WTC11 (cell line): ENCODE measurements at regions not wholly inside any gene's neighbourhood (a gene's known extent, or its start where the extent isn't known, plus 50 kb on each side); places are given as distances from the start of the nearest gene placed in this dataset.

Source experiments
- CBFB ChIP-seq: sonication (generic); formaldehyde crosslinking; IDR thresholded peaks from 2 replicates; pipeline ENCODE4 v1.8.1; 2022; ENCODE audit warnings: mild to moderate bottlenecking, low read depth, missing genetic modification reagents
- NR2C2 ChIP-seq: sonication (generic); formaldehyde crosslinking; IDR thresholded peaks from 2 replicates; pipeline ENCODE4 v1.8.0; 2022; ENCODE audit warnings: mild to moderate bottlenecking, missing genetic modification reagents
- SMAD4 ChIP-seq: sonication (generic); formaldehyde crosslinking; IDR thresholded peaks from 2 replicates; pipeline ENCODE4 v1.8.0; 2022; ENCODE audit warnings: mild to moderate bottlenecking, missing genetic modification reagents
- ZNF263 ChIP-seq: sonication (generic); formaldehyde crosslinking; IDR thresholded peaks from 2 replicates; pipeline ENCODE4 v1.8.1; 2022; ENCODE audit warnings: low read depth, mild to moderate bottlenecking, moderate library complexity, missing genetic modification reagents
- TF ChIP-seq, protein P1 (sequence below): fragments of 200-600 bp; IDR thresholded peaks from 2 replicates; pipeline ENCODE4 v1.8.0; 2022; ENCODE audit warnings: antibody characterized with exemption
- TF ChIP-seq, protein P2 (sequence below): sonication (generic); formaldehyde crosslinking; IDR thresholded peaks from 2 replicates; pipeline ENCODE4 v1.8.1; 2023; ENCODE audit warnings: mild to moderate bottlenecking, missing genetic modification reagents, moderate library complexity

DNA sequence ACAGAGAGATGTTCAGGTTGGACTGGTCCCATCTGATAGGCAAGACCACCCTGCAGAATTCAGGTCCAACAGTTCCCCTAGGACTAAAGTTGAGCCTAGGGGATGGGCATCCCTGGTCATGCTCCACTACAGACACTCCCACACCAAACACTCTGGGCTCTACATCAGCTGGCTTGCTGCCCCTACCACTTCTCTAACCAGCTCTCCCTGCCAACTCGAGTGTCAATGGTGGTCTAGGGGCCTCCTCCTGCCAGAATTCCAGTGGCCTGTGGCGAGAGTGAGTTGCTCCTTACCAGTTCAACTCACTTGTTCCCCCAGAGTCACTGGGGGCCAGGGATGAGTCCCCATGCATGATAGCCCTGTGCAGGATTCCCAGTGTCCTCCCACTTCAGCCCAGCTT is 316.2 kb upstream of the PPP2R3A start:
- TF ChIP-seq CBFB (CRISPR knock-in tag) (no peak), NR2C2 (CRISPR knock-in tag) (no peak), ZNF263 (CRISPR knock-in tag) (no peak), SMAD4 (CRISPR knock-in tag) (no peak)
- TF ChIP-seq, protein P1, sequence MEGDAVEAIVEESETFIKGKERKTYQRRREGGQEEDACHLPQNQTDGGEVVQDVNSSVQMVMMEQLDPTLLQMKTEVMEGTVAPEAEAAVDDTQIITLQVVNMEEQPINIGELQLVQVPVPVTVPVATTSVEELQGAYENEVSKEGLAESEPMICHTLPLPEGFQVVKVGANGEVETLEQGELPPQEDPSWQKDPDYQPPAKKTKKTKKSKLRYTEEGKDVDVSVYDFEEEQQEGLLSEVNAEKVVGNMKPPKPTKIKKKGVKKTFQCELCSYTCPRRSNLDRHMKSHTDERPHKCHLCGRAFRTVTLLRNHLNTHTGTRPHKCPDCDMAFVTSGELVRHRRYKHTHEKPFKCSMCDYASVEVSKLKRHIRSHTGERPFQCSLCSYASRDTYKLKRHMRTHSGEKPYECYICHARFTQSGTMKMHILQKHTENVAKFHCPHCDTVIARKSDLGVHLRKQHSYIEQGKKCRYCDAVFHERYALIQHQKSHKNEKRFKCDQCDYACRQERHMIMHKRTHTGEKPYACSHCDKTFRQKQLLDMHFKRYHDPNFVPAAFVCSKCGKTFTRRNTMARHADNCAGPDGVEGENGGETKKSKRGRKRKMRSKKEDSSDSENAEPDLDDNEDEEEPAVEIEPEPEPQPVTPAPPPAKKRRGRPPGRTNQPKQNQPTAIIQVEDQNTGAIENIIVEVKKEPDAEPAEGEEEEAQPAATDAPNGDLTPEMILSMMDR: no peak
- TF ChIP-seq, protein P2, sequence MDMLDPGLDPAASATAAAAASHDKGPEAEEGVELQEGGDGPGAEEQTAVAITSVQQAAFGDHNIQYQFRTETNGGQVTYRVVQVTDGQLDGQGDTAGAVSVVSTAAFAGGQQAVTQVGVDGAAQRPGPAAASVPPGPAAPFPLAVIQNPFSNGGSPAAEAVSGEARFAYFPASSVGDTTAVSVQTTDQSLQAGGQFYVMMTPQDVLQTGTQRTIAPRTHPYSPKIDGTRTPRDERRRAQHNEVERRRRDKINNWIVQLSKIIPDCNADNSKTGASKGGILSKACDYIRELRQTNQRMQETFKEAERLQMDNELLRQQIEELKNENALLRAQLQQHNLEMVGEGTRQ (CRISPR knock-in tag): no peak
